ENCODE measurements at regions not wholly inside any gene's neighbourhood (a gene's known extent, or its start where the extent isn't known, plus 50 kb on each side); places are given as distances from the start of the nearest gene placed in this dataset.
"Not testable (repeated sequence)": the region's sequence is repeated elsewhere in the genome, so short reads cannot be mapped to it uniquely, and the experiment has no call there.

DNA sequence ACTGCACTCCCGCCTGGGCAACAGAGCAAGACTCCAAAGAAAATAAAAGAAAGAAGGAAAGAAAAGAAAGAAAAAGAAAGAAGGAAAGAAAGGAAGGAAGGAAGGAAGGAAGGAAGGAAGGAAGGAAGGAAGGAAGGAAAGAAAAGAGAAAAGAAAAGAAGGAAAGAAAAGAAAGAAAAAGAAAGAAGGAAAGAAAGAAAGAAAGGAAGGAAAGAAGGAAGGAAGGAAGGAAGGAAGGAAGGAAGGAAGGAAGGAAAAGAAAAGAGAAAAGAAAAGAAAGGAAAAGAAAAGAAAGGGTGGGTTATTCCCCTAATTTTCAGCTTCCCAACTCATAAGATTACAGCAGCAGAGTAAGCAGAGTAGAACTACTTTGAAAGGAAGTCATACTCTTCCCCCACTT, 64.4 kb downstream of the TMEM200C start:
- H3K4me3 ChIP-seq (ENCODE audit: low read depth, low read length); H3K9me3 ChIP-seq (ENCODE audit: control insufficient read depth, insufficient read depth, low read depth, low read length); POLR2A ChIA-PET; H3K27ac ChIP-seq (ENCODE audit: extremely low read depth, low read depth, low read length); H3K36me3 ChIP-seq (ENCODE audit: control insufficient read depth in 2 of 2, insufficient read depth in 1 of 2, low read length in 2 of 2); H3K4me1 ChIP-seq (ENCODE audit: control insufficient read depth, insufficient read depth, low read length): not testable (repeated sequence)
- TF ChIP-seq ZNF366 (tag by site-specific recombination; conservative IDR thresholded peaks at IDR 0.05), result peak; percentile 63; the same call in 1 of the 2 replicates
- CTCF ChIA-PET, result interaction anchor here (0.7 to 1.2 kb wide), 2 partner anchors 10 to 540 kb away, joined by 3 to 6 read pairs; no protein-coding TSS in a partner anchor

GRCh38 chr18:5828913-5829312, 66.4 kb downstream of the TMEM200C start:
- no peaks in the 10 kb centered on the region for H3K36me3 ChIP-seq (ENCODE audit: control insufficient read depth in 2 of 2, insufficient read depth in 1 of 2, low read length in 2 of 2)
- CTCF ChIA-PET, result interaction anchor here (0.7 kb wide), 1 partner anchor 722 kb away, joined by 5 read pairs; no protein-coding TSS in a partner anchor
- no peaks in the 10 kb centered on the region for H3K4me1 ChIP-seq (ENCODE audit: control insufficient read depth, insufficient read depth, low read length)

GRCh38 chr18:5825663-5826062, 69.7 kb downstream of the TMEM200C start:
- Histone ChIP-seq H3K36me3 (ENCODE audit: control insufficient read depth in 2 of 2, insufficient read depth in 1 of 2, low read length in 2 of 2) (no peaks in the 10 kb centered on the region), H3K27ac (ENCODE audit: extremely low read depth, low read depth, low read length) (no peak overlapping the region), H3K4me1 (ENCODE audit: control insufficient read depth, insufficient read depth, low read length) (no peaks in the 10 kb centered on the region), H3K4me3 (ENCODE audit: low read depth, low read length) (no peak overlapping the region), H3K9me3 (ENCODE audit: control insufficient read depth, insufficient read depth, low read depth, low read length) (no peaks in the 10 kb centered on the region)
- CTCF ChIA-PET, result interaction anchor here (0.9 to 1.1 kb wide), 2 partner anchors 15 to 762 kb away, joined by 3 to 4 read pairs; no protein-coding TSS in a partner anchor
- POLR2A ChIA-PET, result interaction anchor here (0.6 kb wide), 1 partner anchor 94 kb away, joined by 3 read pairs; no protein-coding TSS in a partner anchor
- no peak for TF ChIP-seq SP7 (tag by site-specific recombination; IDR thresholded peaks at IDR 0.05)
- no peak for TF ChIP-seq ZNF768 (tag by site-specific recombination; IDR thresholded peaks at IDR 0.05)
- TF ChIP-seq ZNF549 (tag by site-specific recombination; IDR thresholded peaks at IDR 0.05), result no peak
- TF ChIP-seq PRDM1 (tag by site-specific recombination; IDR thresholded peaks at IDR 0.05), result no peak
- no peak for TF ChIP-seq KLF16 (tag by site-specific recombination; IDR thresholded peaks at IDR 0.05)
- no peak for TF ChIP-seq ZNF398 (tag by site-specific recombination; IDR thresholded peaks at IDR 0.05)
- no peak for TF ChIP-seq ZNF600 (tag by site-specific recombination; IDR thresholded peaks at IDR 0.05)
- TF ChIP-seq ZXDB (tag by site-specific recombination; IDR thresholded peaks at IDR 0.05), result no peak
- no peak for TF ChIP-seq ZNF514 (tag by site-specific recombination; IDR thresholded peaks at IDR 0.05)
- TF ChIP-seq ZNF521 (tag by site-specific recombination; IDR thresholded peaks at IDR 0.05), result no peak
- no peak for TF ChIP-seq AEBP2 (tag by site-specific recombination; IDR thresholded peaks at IDR 0.05; ENCODE audit: borderline replicate concordance)
- TF ChIP-seq ZNF138 (tag by site-specific recombination; IDR thresholded peaks at IDR 0.05; ENCODE audit: borderline replicate concordance), result no peak
- no peak for TF ChIP-seq ZNF658 (tag by site-specific recombination; IDR thresholded peaks at IDR 0.05)
- TF ChIP-seq ZNF837 (tag by site-specific recombination; IDR thresholded peaks at IDR 0.05), result no peak
- TF ChIP-seq, protein P1, sequence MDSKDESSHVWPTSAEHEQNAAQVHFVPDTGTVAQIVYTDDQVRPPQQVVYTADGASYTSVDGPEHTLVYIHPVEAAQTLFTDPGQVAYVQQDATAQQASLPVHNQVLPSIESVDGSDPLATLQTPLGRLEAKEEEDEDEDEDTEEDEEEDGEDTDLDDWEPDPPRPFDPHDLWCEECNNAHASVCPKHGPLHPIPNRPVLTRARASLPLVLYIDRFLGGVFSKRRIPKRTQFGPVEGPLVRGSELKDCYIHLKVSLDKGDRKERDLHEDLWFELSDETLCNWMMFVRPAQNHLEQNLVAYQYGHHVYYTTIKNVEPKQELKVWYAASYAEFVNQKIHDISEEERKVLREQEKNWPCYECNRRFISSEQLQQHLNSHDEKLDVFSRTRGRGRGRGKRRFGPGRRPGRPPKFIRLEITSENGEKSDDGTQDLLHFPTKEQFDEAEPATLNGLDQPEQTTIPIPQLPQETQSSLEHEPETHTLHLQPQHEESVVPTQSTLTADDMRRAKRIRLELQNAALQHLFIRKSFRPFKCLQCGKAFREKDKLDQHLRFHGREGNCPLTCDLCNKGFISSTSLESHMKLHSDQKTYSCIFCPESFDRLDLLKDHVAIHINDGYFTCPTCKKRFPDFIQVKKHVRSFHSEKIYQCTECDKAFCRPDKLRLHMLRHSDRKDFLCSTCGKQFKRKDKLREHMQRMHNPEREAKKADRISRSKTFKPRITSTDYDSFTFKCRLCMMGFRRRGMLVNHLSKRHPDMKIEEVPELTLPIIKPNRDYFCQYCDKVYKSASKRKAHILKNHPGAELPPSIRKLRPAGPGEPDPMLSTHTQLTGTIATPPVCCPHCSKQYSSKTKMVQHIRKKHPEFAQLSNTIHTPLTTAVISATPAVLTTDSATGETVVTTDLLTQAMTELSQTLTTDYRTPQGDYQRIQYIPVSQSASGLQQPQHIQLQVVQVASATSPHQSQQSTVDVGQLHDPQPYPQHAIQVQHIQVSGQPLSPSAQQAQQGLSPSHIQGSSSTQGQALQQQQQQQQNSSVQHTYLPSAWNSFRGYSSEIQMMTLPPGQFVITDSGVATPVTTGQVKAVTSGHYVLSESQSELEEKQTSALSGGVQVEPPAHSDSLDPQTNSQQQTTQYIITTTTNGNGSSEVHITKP (tag by site-specific recombination; IDR thresholded peaks at IDR 0.05), result no peak
- TF ChIP-seq ZNF558 (tag by site-specific recombination; IDR thresholded peaks at IDR 0.05), result no peak

More at GRCh38 chr18:5828913-5829312, 66.4 kb downstream of the TMEM200C start:
- H3K4me3 ChIP-seq (ENCODE audit: low read depth, low read length), result no peak overlapping the region
- H3K27ac ChIP-seq (ENCODE audit: extremely low read depth, low read depth, low read length), result no peak overlapping the region
- POLR2A ChIA-PET, result no interaction called here
- TF ChIP-seq TCF7L2 (IDR thresholded peaks at IDR 0.05; ENCODE audit: borderline replicate concordance, low read depth, low read length), result no peak
- no peaks in the 10 kb centered on the region for H3K9me3 ChIP-seq (ENCODE audit: control insufficient read depth, insufficient read depth, low read depth, low read length)
